ENCODE measurements at regions not wholly inside any gene's neighbourhood (a gene's known extent, or its start where the extent isn't known, plus 50 kb on each side); places are given as distances from the start of the nearest gene placed in this dataset.

GRCh38 chr2:18482666-18483065, 77.8 kb downstream of the RDH14 start:
- no peak for DNase-seq (ENCODE audit: low spot score)
- TF ChIP-seq CTCF (IDR thresholded peaks at IDR 0.05; ENCODE audit: extremely low read depth, missing control alignments) = no peak

DNA sequence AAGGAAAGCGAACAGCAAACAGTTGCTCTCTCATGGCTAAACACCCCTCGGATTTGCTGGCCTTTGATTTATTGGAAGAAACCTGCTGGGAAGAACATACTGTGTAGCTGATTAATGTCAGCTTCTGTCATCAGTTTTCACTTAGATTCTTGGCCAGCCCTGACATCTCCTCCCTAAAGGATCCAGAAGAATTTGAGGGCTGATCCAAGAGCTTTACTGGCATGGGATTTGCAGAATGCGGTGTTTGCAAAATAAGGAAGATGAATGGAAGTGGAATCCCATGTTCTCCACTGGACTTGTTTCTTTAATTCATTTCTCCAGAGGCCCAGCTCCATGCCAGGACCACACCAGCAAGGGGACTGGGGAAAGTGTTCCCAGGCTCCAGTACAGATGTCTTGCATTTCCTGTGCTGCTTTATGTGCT, 80.5 kb downstream of the RDH14 start:
- no peak for TF ChIP-seq CTCF (IDR thresholded peaks at IDR 0.05; ENCODE audit: extremely low read depth, missing control alignments)
- no peak for DNase-seq (ENCODE audit: low spot score)

DNA sequence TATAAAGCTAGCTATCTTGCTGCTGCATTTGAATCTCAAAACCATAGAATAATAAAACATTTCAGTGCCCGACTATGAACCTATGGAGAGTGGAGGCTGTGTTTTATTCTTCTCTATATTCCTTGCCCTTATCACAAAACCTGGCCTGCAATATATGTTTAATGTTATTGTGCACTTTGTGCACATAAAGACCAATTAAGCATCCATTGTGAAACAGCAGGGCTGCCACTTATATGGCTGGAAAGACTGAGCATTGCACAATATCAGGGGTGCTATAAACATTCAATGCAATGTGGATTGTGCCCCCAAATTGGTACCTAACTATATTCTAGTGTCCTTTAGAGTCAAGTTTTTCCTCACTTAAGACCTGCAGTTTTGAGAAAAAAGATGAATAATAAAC, 83.2 kb downstream of the RDH14 start:
- no peak for TF ChIP-seq CTCF (IDR thresholded peaks at IDR 0.05; ENCODE audit: extremely low read depth, missing control alignments)
- DNase-seq (ENCODE audit: low spot score) = no peak

GRCh38 chr2:18476484-18476883, 84.0 kb downstream of the RDH14 start:
- no peak for TF ChIP-seq CTCF (IDR thresholded peaks at IDR 0.05; ENCODE audit: extremely low read depth, missing control alignments)

DNA sequence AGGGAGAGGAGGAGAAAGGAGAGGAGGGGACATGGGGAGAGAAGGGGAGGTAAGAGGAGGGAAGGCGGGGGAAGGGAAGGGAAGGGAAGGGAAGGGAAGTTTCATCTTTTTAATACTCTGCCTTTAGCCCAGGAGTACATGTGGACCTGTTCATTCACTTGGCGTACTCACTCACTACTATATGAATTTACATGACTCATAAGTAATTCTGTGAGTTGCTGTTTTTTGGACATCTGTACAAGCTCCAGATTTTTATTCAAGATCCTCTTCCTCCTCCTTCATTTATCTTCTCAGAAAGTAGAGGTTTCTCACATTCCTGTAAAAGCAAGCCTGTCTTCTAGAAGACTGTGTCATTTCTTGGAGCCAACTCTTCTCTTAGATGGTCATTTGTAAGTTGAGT, 84.6 kb downstream of the RDH14 start:
- no peak for TF ChIP-seq CTCF (IDR thresholded peaks at IDR 0.05; ENCODE audit: extremely low read depth, missing control alignments)

More at GRCh38 chr2:18476484-18476883, 84.0 kb downstream of the RDH14 start:
- no peak for DNase-seq (ENCODE audit: low spot score)

DNA sequence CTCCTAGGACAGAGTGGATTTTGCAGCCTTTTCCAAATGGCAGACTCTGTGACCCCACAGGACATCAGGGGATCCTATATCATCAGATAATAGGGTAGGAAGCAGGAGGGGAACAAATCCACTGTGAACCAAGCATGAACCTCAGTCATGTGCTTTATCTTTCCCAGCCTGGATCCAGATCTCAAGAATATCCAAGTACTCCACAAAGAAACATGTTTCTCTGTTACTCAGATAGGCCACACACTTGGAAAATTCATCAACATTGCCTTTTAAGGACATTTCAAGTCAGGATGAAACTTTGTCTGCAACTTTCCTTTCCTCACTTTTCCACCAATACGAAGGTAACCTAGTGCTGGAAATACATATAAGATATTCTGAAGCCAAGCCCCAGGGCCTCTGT, 85.8 kb downstream of the RDH14 start:
- no peak for DNase-seq (ENCODE audit: low spot score)
- TF ChIP-seq CTCF (IDR thresholded peaks at IDR 0.05; ENCODE audit: extremely low read depth, missing control alignments) = no peak

More for the DNA sequence above, 84.6 kb downstream of the RDH14 start:
- DNase-seq (ENCODE audit: low spot score) = no peak

DNA sequence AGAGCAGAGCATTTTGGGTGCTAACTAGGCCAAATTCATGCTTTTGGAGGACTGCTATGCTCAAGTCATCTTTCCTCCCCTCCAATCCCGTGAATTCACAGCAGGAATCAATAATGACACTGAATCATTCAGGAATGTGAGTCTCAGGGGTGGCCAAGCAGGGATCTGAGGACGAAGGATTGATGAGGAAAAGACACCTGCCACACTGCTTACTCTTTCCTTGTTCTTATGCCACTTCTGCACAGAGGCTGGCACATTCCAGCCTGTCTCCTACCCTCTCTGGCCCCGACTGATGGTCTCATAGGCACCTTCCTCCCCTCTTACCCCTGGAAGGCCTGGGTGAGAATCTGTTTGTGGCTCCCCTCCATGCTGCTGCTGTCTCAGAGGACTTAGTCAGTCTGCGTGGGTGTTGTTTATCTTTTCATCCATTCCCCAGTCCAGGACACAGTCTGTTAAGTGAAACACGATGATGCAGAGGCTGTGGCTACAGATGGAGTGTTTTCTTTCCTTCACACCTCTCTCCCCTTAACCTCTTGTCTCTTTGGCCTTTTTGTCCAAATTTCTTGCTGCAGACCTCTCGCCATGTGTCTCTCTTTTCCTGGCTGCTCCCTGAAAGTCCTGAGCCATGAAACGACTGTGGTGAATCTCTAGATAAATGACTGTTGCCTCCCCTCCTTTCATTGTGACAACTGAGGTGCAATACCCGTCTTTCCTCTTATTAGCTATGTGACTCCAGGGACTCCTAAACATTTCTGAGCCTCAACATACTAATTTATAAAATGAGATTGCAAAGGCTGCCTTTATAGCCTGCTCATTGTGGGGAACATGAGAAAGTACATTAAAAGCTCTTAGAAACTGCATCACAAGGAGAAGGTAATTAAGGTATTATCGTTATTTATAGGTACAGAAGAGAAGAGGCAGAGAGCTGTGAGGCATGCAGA, 86.9 kb downstream of the RDH14 start:
- no peak for TF ChIP-seq CTCF (IDR thresholded peaks at IDR 0.05; ENCODE audit: extremely low read depth, missing control alignments)
- DNase-seq (ENCODE audit: low spot score) = no peak

Measured in GM20000 (cell line).